Fibroblast of pulmonary artery (primary cell): ENCODE measurements at regions not wholly inside any gene's neighbourhood (a gene's known extent, or its start where the extent isn't known, plus 50 kb on each side); places are given as distances from the start of the nearest gene placed in this dataset.
"Not testable (repeated sequence)": the region's sequence is repeated elsewhere in the genome, so short reads cannot be mapped to it uniquely, and the experiment has no call there.

Source experiments
- DNase-seq: peaks from one replicate; pipeline ENCODE4 v3.0.0-alpha.2; 2010; ENCODE audit warnings: low read depth
- H3K4me3 ChIP-seq: replicated peaks from 2 replicates; pipeline ENCODE4 v1.5.1; 2011; ENCODE audit warnings: low read depth, mild to moderate bottlenecking, control low read depth, low read length, moderate library complexity
- CTCF ChIP-seq: IDR thresholded peaks from 2 replicates; pipeline ENCODE4 v1.5.1; 2011; ENCODE audit warnings: mild to moderate bottlenecking, control low read depth, low read length, inconsistent platforms; ENCODE audit errors: missing control alignments

GRCh38 chr11:46183819-46184218 lies 62.6 kb upstream of the PHF21A start:
- H3K4me3 ChIP-seq: no peak overlapping the region
- peak; percentile 4 for DNase-seq

GRCh38 chr11:46181843-46182424 lies 60.7 kb upstream of the PHF21A start:
- no peak for TF ChIP-seq CTCF
- H3K4me3 ChIP-seq: no peak overlapping the region
- DNase-seq: no peak

More at GRCh38 chr11:46183819-46184218, 62.6 kb upstream of the PHF21A start:
- TF ChIP-seq CTCF: no peak

- TF ChIP-seq CTCF: no peak
- no peak overlapping the region for H3K4me3 ChIP-seq
- no peak for DNase-seq
Measured at GRCh38 chr11:46181387-46181786, 60.1 kb upstream of the PHF21A start.

- DNase-seq: no peak
- no peak for TF ChIP-seq CTCF
- no peak overlapping the region for H3K4me3 ChIP-seq
Measured at GRCh38 chr11:46180736-46181135, 59.5 kb upstream of the PHF21A start.

GRCh38 chr11:46178513-46178912 lies 57.3 kb upstream of the PHF21A start:
- no peak for DNase-seq

GRCh38 chr11:46176421-46176820 lies 55.2 kb upstream of the PHF21A start:
- no peak for TF ChIP-seq CTCF
- H3K4me3 ChIP-seq: no peak overlapping the region
- no peak for DNase-seq

More at GRCh38 chr11:46178513-46178912, 57.3 kb upstream of the PHF21A start:
- TF ChIP-seq CTCF: no peak
- no peak overlapping the region for H3K4me3 ChIP-seq

GRCh38 chr11:46175401-46176002 lies 54.2 kb upstream of the PHF21A start:
- DNase-seq: no peak
- no peak for TF ChIP-seq CTCF
- no peak overlapping the region for H3K4me3 ChIP-seq

- not testable (repeated sequence) for H3K4me3 ChIP-seq, DNase-seq
Measured at GRCh38 chr11:46171693-46172092, 50.4 kb upstream of the PHF21A start.
